Endothelial cell (in vitro differentiated cells): ENCODE measurements at regions not wholly inside any gene's neighbourhood (a gene's known extent, or its start where the extent isn't known, plus 50 kb on each side); places are given as distances from the start of the nearest gene placed in this dataset.

Experiments used
- DNase-seq: peaks from one replicate; pipeline ENCODE4 v3.0.0; 2021; ENCODE audit warnings: low spot score
- H3K27ac Mint-ChIP-seq: one replicate; pipeline ENCODE4 v1.8.0; 2021; ENCODE audit warnings: mixed read lengths, inconsistent platforms; ENCODE audit not compliant: unreplicated experiment
- H3K27me3 Mint-ChIP-seq: one replicate; pipeline ENCODE4 v1.8.0; 2021; ENCODE audit warnings: mild to moderate bottlenecking, moderate library complexity, mixed read lengths, inconsistent platforms; ENCODE audit not compliant: unreplicated experiment
- H3K36me3 Mint-ChIP-seq: one replicate; pipeline ENCODE4 v1.8.0; 2021; ENCODE audit warnings: mild to moderate bottlenecking, low read depth, mixed read lengths, inconsistent platforms; ENCODE audit not compliant: unreplicated experiment
- H3K4me1 Mint-ChIP-seq: one replicate; pipeline ENCODE4 v1.8.0; 2021; ENCODE audit warnings: mild to moderate bottlenecking, mixed read lengths, inconsistent platforms; ENCODE audit not compliant: unreplicated experiment
- H3K4me3 Mint-ChIP-seq: one replicate; pipeline ENCODE4 v1.8.0; 2021; ENCODE audit warnings: mild to moderate bottlenecking, mixed read lengths, inconsistent platforms; ENCODE audit not compliant: unreplicated experiment
- H3K9me3 Mint-ChIP-seq: one replicate; pipeline ENCODE4 v1.8.0; 2021; ENCODE audit warnings: mixed read lengths, inconsistent platforms; ENCODE audit not compliant: unreplicated experiment
- CTCF ChIP-seq: fragments of 200-600 bp; sonication (generic); IDR thresholded peaks from one replicate; pipeline ENCODE4 v1.5.0; 2021; ENCODE audit warnings: antibody characterized with exemption; ENCODE audit not compliant: unreplicated experiment

GRCh38 chr6:103874575-103874974 lies 985.1 kb downstream of the HACE1 start:
- DNase-seq = no peak
- Mint-ChIP-seq H3K9me3 (no peaks in the 10 kb centered on the region), H3K36me3 (no peaks in the 10 kb centered on the region), H3K4me1 (peaks cover 8% of the 10 kb centered on the region), H3K4me3 (no peak overlapping the region), H3K27ac (no peak overlapping the region), H3K27me3 (no peaks in the 10 kb centered on the region)
- TF ChIP-seq CTCF = no peak

- TF ChIP-seq CTCF = no peak
- Mint-ChIP-seq H3K4me1 (peaks cover 8% of the 10 kb centered on the region), H3K9me3 (no peaks in the 10 kb centered on the region), H3K27me3 (no peaks in the 10 kb centered on the region), H3K36me3 (no peaks in the 10 kb centered on the region), H3K27ac (no peak overlapping the region), H3K4me3 (no peak overlapping the region)
- DNase-seq = no peak
These were observed 987.0 kb downstream of the HACE1 start for GRCh38 chr6:103872678-103873077.

DNA sequence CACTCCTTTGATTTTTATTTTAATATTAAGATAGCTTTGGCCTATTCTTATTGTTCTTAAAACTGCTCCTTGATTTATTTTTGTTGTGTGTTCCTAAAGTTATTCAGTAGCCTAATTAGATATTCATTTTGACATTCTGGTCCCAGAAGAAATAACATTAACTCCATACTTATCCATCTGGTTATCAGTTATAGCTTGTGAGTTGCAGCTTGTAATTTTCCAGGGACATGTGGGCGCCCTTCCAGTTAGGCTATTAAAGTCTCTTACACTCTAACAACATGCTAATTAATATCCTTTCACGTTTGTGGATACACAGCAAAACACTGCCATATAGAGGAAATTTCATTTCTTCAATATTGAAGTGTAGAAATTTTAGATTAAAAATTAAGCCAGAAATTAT lies 987.5 kb downstream of the HACE1 start:
- no peak overlapping the region for H3K4me3 Mint-ChIP-seq

DNA sequence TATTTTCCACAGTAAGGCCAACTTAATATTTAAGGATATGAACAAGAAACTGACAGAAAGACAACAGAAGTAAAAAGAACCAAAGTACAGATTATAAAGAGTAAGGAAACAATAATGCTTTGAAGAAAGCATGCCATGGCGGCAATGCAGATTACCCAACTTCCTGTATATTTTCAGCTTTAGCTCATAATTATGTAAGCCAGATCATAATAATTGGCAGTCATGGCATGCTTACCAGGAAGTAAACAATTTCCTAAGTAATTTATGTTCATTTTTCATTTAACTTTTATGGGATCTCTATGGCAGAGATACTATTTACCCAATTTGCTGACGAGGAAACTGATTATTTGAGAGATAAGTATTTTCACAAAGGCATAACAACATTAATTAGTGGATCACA lies 988.7 kb downstream of the HACE1 start:
- Mint-ChIP-seq H3K9me3 (no peaks in the 10 kb centered on the region), H3K27ac (no peak overlapping the region), H3K4me3 (no peak overlapping the region), H3K4me1 (peaks cover 8% of the 10 kb centered on the region), H3K36me3 (no peaks in the 10 kb centered on the region), H3K27me3 (no peaks in the 10 kb centered on the region)
- TF ChIP-seq CTCF = no peak
- no peak for DNase-seq

More for the DNA sequence above, 987.5 kb downstream of the HACE1 start:
- no peaks in the 10 kb centered on the region for H3K27me3 Mint-ChIP-seq
- H3K27ac Mint-ChIP-seq = no peak overlapping the region
- peaks cover 8% of the 10 kb centered on the region for H3K4me1 Mint-ChIP-seq
- TF ChIP-seq CTCF = no peak
- no peaks in the 10 kb centered on the region for H3K36me3 Mint-ChIP-seq
- no peaks in the 10 kb centered on the region for H3K9me3 Mint-ChIP-seq
- no peak for DNase-seq

DNA sequence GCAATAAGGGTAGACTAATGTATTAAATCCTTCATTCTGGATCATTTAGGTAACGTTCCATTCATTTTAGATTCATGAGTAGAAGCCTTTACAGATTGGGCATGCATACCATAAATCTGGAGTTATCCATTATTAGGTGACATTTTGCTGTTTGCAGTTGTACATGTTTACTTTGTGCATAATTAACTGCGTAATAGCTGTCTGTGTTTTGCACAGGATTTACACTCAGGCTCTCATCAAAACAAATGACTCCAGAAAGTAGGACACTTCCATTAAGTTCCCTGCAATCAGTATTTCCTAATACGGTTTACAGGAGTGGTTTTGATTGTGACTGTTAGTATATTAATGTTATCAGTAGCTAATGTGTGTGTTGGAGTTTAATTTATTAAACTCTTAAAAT lies 997.4 kb downstream of the HACE1 start:
- Mint-ChIP-seq H3K4me1 (no peaks in the 10 kb centered on the region), H3K36me3 (no peaks in the 10 kb centered on the region), H3K9me3 (no peaks in the 10 kb centered on the region), H3K27me3 (no peaks in the 10 kb centered on the region), H3K27ac (no peak overlapping the region), H3K4me3 (no peak overlapping the region)
- no peak for DNase-seq
- no peak for TF ChIP-seq CTCF
